H54 (cell line): ENCODE measurements at regions not wholly inside any gene's neighbourhood (a gene's known extent, or its start where the extent isn't known, plus 50 kb on each side); places are given as distances from the start of the nearest gene placed in this dataset.

ENCODE experiments used
- DNase-seq: peaks from one replicate; pipeline ENCODE4 v3.0.0; 2011; ENCODE audit warnings: low spot score, mixed read lengths; ENCODE audit not compliant: insufficient read length
- FAIRE-seq: peaks from 3 replicates; lab custom pipeline; 2011; peaks lifted over from hg19 to GRCh38; lab: Jason Lieb, UNC
- POLR2A ChIP-seq: IDR thresholded peaks from 2 replicates; pipeline ENCODE4 v1.6.1; 2011; ENCODE audit warnings: low read depth, mild to moderate bottlenecking, low read length

DNA sequence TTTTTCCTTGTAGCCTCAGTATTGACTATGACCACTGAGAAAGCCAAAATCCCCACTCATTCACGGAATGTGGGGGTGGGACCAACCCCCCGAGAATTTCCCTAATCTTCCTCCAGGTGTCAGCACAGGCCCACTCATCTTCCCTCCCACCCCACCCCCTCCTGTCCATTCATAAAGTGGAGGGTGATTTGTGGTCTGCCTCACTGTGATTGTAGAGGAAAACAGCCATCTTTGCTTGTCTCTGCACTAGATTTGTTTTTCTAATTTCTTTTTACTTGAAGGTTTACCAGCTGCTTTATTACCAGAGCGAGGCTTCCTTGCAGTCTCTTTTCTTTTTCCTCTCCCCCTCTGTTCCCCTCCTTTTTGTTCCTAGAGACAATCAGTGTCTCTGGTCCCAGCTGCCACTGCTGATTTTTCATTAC, 171.8 kb downstream of the ICOS start:
- TF ChIP-seq POLR2A = no peak
- FAIRE-seq (no peak), DNase-seq (peak; percentile 6)

DNA sequence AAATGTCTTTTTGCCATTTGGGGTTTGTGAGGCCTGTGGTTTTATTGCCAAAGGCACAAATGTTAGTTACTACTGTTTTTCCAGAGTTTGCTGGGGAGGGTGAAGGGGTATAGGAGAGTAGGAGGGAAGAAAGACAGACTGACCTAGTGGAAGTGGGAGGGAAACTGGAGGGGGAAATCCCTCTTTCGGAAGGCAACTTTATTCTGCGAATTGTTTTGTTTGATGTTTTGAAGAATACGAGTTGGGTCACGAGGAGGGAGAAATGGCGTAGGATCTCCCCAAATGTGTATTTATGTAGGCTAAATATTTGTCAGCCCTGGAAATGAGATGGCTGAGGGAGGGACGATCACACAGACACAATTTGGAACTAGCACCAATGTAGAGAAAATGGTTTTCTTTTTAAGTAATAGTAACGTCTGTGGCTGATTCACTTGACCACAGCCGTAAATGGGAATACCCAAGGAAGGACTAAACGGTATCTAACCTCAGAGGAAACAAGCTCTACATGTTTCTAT, 172.3 kb downstream of the ICOS start:
- DNase-seq (no peak), FAIRE-seq (no peak)
- no peak for TF ChIP-seq POLR2A

DNA sequence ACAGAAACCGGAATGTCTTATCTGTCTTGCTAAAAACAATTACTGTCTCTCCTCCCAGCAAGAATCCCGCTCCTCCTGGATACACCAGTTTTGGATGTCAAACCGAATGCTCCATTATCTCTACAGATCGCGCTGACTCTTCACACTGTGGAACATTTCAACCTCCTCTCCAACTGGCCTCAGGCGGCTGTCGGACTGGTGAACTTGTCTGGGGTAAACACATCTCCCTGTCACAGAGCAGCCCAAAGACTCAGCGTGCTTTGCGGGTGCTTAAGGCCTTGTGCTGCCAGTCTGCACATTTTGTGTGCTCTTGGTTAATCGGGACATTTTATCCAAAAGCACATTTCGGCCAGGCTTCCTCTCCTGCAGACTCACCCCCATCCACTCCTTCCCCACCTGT, 173.1 kb downstream of the ICOS start:
- TF ChIP-seq POLR2A = no peak
- FAIRE-seq = no peak
- DNase-seq = no peak

DNA sequence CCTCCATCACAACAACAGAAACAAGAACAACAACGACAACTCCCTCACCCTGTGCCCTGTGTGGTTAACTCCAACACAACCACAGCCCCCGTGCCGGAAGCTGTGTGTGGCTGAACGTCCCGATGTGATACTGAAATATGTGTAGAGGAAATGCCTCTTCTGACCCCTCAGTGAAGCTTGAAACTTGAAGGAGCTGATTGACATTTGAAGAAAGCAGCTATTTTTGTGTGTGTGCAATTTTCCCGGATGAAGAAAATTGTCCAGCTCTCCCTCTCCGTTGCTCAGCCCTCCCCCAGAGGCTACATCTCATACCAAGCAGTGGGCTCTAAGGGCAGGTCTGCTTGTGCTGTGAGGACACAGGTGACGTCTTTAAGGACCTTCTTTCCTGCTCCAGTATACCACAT, 173.8 kb downstream of the ICOS start:
- DNase-seq = no peak
- no peak for TF ChIP-seq POLR2A
- FAIRE-seq = no peak

DNA sequence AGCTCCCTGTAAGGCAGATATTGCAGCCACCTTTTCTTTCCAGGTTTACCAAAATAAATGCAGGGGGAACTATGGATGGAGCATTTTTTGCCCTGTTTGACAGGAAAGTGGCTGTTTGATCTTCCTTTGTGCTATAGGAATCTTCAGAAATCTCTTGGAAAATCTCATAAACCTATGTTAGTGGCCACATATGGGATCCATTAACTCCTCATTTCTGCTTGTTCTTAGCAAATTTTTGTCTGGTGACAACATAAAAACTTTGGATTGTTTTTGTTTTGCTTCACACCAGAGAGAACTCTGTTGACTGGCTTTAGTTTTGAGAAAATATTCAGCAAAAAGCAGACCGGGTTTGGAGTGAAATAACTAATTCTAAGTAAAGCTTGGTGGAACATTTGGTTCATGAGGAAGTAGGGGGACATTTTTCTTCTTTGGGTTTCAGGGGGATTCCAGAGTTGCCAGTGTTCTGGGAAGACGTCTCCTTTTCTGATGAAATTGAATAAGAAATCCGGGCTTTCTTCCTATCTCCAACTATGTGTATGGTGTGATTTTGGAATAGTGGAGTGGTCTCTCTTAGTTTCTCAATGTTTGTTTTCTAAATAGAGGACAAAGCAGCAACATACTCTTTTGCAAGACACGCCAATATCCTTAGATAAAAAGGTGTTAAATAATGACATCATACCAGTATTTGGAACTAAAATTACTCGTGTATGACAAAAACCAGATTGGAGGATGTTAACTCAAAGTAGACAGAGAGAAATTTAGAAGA, 174.4 kb downstream of the ICOS start:
- TF ChIP-seq POLR2A = no peak
- FAIRE-seq (no peak), DNase-seq (no peak)

DNA sequence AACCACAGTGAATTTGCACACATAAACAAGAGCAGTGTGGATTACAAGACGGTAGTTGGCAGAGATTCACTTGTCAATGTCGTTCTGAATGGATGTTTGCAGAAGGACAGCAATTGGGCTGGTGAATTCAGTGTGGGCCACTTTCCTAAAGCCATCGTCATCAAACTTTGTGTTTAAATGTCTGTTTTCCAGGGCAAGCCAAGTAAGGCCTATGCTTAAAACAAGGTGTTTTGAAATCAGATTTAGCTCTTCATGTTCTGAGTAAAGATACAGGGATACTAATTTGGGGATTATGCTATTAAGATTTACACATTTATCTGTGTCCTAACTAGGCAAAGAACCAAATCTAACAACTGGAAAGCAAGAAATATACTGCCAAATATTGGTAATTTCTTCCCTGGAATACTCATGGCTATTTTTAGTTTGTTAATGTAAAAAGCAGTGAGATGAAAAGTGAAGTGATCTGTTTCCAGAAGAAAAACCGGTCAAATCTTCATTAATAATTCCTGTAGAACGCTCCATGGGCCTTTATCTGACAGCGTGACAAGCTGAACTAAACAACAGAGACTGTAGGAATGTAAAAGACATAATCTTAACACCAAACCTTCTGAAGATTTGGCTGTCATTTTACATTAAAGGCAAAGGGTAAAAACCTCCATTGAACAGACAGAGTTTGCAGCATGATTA, 175.7 kb downstream of the ICOS start:
- FAIRE-seq (no peak), DNase-seq (no peak)
- no peak for TF ChIP-seq POLR2A

DNA sequence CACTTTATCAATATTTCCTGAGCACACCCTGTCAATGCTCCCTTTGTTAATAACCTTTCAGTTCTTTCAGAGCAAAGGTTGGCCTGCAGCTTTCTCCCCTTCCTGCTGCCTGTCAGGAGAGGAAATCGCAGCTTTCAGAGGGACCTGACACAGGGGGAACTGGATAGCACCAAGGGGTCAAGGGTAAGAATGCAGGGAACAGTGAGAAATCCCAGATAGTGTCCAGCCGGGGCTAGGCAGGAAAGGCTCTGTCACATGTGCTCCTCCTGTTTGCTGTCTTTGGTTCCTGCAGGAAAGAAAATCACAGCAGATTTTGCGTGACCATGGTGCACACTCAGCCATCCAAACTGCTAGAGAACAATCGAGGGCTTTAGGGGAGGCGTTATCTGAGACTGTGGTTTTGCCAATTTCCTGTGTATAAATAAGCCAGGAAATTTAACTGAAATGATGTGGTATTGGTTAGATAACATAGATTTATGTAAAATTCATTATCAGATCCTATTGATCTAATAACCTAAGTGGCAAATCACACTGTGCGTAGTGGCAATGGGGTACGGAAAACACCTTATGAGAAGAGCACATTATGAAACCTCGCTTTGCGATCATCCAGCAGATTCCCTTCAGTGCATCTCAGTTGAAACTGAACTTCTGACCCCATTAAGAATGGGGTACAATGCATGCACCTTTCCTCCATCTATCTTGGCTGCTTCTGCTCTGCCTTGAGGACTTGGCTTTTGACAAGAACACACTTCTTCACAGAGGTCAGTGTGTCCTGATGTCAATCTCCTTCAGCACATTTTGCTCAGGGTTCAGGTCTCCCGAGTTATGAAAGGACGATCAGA, 178.0 kb downstream of the ICOS start:
- no peak for TF ChIP-seq POLR2A
- no peak for DNase-seq
- FAIRE-seq = no peak

DNA sequence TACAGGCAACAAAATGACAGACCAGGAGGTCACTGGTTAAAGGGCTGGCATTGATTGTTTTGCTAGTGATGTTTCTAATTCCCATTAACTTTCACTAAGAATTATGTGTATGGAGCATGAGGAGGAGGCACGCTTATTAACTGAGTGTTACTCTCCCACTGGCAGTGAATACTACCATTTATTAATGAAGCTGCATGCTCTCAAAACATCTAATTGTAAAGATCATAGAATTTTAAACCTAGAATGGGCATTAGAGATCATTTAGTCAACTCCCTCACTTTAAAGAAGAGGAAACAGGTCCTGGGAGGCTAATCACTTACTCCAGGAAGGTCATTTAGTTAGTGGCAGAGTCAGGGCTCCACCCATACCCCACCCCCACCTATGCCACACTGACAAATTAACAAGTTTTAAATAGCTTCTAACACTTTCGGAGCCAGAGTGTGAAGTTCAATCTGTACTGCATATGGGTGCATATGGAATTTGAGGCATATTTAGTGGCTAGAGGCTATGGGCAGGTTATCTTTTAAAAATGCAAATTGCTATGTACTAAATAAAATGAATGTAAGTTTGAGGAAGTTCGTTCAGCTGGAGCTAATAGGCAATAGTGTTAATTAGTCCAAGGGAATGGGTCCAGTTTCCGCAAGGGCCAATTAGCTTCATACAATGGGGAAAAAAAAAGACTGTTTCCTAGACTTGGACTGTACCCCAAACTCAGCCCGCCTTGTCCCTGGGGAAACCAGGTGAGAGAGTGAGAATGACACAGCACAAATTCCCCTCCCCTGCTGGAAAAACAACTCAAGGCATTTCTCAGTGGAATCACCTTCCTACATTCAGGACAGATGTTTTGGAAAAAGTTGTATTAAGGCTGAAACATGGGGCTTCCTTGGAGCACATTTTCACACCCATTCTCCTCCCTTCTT, 178.8 kb downstream of the ICOS start:
- no peak for FAIRE-seq
- TF ChIP-seq POLR2A = no peak
- no peak for DNase-seq

DNA sequence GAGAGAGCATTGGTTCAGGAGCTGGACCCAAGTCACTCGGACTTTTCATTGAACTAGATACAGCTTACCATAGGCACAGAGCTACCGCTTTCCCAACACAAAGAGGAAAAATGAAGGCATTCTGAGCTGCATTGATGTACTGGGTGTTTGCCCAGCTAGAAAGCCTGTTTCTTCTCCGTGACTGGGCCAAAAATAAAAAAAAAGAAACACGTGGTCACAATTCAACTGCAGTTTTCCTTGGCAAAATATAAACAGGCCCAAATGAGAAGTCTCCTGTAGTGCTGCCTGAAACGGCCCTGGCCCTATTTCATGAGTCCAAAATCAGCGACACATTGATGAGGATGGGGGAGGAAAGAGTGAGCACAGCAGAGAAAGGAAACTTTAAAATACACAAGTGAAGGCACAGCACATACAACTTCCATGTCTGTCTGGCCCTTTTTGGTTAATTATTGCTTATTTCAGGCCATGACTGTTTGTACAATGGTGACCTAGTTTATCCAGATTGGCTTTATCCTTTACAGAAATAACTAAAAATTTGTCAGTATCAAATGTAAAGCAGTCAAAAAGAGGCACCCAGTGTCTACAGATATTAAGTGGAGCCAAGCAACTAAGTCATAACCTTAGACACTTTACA, 179.7 kb downstream of the ICOS start:
- FAIRE-seq (no peak), DNase-seq (no peak)
- no peak for TF ChIP-seq POLR2A

DNA sequence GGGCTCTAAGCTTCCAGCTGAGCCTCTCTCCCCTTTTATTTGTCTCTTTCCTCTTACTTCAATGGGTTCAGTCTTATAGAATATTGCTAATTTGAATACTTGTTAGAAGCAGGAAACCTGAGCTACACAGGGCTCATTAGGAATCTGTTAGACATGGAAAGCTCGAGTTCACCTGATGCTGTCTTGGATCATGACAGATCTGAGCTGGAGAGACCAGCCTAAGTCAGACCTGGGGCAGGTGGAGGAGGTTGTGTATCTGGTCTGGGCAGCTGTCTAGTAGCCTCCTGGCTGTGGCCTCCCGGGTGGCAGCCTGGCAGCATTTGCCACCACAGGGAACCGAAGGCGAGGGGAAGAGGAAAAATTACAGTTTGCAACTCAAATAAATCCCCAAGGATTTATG, 185.9 kb downstream of the ICOS start:
- FAIRE-seq (no peak), DNase-seq (no peak)
- no peak for TF ChIP-seq POLR2A

DNA sequence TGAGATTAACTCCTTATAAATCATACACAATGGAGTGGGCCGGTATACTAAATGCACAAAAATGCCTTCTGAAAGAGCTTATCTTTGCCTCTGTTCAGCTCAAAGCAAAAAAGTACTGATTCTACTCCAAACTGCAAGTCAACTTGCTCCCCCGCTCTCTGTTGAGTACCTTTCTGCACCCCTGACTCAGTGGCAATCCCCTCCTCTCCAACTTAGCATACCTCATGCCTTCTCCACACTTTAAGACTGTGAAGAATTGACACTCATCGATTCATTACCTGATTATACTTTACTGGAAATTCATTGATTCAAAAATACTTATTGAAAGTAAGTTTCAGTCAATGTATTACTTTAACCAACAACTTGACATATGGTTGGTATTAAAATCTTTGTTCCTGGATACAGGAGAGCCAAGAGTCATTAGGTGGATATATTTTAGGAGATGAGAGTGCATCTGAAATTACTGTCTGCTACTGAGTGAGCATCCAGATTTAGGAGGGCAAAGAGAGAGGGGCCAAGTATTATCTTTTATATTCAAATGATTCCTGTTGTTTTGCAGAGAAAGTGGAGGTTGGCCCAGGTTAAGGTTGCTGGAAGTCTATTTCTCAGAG, 187.7 kb downstream of the ICOS start:
- DNase-seq = no peak
- no peak for FAIRE-seq
- no peak for TF ChIP-seq POLR2A

DNA sequence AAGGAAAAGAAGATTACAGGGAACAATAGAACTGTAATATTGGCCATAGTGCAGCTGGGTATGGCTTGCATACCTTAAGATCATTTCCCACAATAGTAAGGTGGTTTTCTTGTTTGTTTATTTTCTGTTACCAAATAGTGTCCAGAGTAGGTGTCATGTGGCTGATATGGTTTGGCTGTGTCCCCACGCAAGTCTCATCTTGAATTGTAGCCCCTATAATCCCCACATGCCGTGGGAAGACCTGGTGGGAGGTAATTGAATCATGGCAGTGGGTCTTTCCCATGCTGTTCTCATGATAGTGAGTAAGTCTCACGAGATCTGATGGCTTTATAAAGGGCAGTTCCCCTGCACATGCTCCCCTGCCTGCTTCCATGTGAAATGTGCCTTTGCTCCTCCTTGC, 190.1 kb downstream of the ICOS start:
- FAIRE-seq (no peak), DNase-seq (no peak)
- no peak for TF ChIP-seq POLR2A
